Activated naive CD4-positive, alpha-beta T cell treated with Interleukin-2 at 50 U/mL for 16 hours (primary cell): ENCODE measurements at regions not wholly inside any gene's neighbourhood (a gene's known extent, or its start where the extent isn't known, plus 50 kb on each side); places are given as distances from the start of the nearest gene placed in this dataset.
A peak's percentile ranks its signal among the peaks of the same experiment; 100 is the strongest.

Experiments
- DNase-seq: peaks from one replicate; pipeline ENCODE4 v3.0.0-alpha.2; 2020

DNA sequence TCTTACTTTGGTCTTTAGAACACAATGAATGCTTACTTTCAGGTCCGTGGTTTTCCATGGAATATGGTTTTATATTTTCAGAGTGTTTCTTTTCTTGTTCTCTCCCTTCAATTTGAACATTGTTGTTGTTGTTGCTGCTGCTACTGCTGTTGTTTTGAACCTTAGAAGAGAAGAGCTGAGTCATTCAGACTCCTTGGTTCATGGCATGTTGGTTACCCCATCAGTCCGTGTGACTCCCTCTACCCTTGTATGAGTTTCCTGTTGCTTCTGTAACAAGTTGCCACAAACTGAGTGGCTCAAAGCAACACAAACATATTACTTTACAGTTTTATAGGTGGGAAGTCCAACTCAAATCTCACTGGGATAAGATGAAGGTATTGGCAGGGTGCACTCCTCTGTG lies 511.0 kb downstream of the INSC start:
- DNase-seq: no peak

GRCh38 chr11:15627560-15627959 lies 512.8 kb downstream of the INSC start:
- no peak for DNase-seq

DNA sequence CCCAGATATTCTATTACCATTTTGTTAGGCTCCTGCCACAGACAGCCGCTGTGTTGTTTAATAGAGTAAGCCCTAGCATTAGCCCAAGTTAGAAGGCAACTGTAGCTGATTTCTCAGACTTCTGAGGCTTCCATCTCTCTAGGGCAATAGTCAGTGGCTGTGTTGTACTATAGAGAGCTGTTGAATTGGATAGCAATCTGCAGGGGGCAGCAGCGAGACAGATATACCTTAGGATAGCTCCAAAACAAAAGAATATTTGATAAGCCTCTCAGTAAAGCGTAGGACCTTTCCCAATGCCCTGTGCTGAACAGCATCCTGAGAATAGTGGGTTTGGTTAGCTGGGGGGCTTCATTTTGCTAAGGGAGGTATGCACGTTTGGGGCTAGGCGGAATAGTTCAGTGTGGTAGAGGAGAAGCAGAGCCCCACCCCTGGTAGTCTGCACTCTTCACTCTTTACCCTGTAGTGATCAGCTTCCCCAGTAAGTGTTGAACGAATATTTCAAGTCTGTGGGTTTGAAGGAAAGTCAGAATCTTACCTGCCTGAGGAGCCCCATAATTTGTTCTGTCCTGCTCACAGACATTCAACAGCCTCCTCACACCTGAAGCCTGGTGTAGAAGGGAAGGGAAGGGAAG lies 515.1 kb downstream of the INSC start:
- DNase-seq: no peak

- DNase-seq: no peak
Observed at GRCh38 chr11:15630896-15631295, 516.2 kb downstream of the INSC start.

- DNase-seq: no peak
Observed at GRCh38 chr11:15635521-15635920, 520.8 kb downstream of the INSC start.

GRCh38 chr11:15636521-15637089 lies 521.9 kb downstream of the INSC start:
- DNase-seq: no peak

DNA sequence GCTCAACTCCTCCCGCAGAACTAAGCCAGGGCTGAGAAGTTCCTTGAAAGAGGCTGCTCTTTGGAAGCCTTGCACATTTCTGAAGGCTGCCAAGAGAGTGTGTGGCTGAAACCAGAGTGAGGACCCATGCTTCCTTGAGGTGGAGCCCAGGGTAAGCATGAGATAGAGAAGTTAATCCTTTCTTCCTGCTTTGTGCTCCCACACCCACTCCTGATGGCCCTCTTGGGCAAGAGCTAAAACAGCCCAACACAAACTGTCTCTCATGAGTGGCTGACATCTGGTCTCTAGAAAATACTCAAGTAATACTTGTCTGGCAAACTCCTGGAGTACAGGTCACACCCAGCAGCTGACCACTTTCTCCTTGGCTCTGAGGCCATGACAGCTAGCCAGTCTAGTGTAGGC lies 523.7 kb downstream of the INSC start:
- no peak for DNase-seq

- DNase-seq: no peak
Observed at GRCh38 chr11:15640318-15640717, 525.6 kb downstream of the INSC start.

- no peak for DNase-seq
Observed at GRCh38 chr11:15641271-15642045, 526.7 kb downstream of the INSC start.

- DNase-seq: no peak
Observed at GRCh38 chr11:15645201-15645600, 530.5 kb downstream of the INSC start.

DNA sequence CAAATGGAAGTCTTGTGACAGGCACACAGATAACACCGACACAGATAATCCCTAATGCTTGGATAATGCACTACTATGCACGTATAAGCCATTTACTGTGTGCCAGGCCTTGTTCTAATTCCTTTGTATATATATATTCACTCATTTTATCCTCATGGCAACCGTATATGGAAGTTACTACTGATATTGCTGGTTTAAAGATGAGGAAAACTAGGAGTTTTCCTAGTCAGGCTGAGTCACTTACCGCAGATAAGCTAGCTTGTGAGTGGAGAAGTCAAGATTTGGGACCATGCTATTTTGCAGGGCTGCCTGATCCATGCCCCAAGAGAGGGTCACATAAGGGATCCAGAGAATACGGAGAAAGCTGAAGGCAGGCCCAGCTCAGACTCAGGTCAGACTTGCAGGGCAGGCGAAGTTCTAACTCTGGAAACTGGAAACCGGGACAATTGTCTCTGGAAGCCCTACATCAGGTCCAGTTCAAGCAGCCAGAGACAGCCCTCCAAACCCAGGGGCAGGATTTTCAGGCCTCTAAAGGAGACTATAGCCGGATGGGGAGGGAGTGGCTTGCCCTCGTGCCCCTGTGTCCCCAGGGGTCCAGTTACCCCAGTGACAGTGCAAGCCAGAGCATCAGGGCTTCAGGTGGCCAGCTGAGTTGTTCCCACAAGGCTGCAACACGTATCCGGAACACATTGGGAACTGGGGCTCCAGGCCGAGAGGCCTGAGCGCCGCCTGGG lies 534.8 kb downstream of the INSC start:
- DNase-seq: no peak

DNA sequence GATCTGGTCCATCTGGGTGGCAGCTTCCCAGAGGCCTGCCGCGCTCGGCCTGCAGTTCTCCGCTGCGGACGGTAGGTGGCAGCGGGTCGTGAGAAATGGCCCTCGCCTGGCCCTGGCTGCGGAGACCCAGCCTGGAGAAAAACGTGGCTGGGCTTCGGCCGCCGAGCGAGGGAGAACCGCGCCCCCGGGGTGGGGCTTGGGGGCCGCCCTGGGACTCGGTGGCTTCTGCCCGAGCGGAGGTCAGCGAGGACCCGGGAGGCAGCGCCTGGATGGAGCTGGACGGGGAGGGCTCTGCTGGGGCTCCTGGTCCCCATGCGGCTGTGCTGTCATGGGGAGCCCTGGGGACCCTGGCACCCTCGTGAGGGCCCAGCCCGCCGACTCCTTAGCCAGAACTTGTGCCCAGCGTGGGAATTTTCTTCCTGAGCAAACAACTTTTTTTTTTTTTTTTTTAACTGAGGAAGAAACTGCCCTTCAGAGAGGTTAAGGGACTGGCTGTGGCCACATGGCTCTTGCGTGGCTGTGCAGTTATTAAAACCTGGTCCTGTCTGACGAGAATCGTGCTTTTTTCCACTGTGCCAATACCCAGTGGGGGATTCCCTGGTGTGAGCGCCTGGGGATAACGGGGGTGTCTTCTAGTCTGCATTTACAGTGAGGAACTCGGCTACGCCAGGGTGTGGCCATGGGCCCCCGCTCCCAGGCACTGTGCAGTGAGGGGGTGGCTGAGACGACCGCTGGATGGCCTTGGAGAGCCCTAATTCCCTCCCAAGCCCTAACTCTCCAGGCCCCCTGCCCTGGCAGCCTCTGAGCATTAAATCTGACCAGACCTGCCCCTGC lies 535.6 kb downstream of the INSC start:
- peak; percentile 72 for DNase-seq

DNA sequence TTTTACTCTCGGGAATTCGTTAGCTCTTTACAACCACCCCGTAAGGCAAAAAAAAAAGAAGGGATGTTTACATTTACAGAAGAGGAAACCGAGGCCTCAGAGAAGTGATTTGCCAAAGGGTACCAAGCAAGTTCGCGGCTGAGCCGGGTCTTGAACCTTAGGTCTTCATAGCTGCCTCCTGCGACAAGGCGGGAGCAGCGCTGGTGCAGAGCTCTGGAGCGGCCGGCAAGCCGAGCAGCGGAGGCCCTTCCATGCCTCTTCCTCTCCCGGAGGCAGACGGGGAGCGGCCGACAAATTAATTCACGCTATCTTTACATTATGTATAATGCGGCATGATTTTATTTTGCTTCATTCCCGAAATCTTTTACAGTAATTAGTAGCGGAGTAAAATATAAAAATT lies 536.3 kb downstream of the INSC start:
- no peak for DNase-seq

DNA sequence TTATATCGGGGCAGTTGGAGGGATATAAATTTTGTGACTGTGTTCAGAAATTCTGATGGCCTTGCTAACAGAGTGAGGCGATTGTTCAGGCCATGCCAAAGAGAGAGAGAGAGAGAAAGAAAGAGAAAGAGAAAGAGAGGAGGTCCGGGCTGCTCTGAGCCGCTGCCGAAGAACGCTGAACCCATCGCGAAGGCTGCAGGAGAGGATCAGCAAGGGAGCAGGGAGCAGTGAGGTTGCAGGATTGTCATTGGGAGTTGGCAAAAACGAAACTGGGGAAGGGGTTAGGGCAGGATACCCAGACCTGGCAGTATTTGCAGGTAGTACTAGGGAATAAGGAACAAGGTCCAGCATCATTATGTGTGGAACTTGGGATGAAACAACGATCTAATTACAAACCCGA lies 537.1 kb downstream of the INSC start:
- DNase-seq: no peak

DNA sequence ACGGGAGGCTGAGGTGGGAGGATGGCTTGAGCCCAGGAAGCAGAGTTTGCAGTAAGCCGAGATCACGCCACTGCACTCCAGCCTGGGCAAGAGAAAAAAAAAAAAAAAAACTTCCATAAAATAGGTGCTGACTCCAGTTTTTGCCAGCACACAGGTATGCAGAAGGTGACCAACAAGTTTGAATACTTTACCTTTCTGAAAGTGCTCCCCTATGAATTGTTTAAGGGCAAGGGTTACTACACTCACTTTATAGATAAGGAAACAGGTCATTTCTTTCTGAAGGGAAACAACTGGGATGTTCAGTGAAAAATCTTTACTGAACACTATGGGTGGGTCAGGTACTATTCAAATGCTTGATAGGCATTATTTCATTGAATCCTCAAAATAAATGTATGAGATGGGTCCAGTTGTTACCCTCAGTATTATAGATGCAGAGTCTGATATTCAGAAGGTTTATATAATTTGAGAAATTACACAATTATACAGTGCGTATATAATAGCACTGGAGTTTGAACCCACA lies 538.5 kb downstream of the INSC start:
- no peak for DNase-seq

DNA sequence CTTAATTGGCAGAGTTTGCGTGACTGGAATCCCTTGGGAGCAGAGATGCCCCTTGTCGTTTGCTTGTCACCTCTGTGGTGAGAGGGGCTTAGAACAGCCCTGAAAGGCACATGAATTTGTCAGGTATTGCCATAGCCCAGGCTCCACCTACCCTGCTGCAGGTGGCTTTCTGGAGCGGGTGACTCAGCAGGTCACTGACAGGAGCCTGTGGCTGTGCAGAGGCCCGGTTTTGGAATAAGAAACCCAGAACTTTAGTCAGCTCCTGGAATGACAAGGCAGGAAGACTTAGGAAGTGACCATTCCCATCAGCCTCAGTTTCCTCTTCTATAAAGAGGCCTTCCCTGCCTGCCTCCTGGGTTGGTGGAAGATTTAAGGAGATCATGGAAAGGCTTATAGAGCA lies 539.7 kb downstream of the INSC start:
- no peak for DNase-seq

GRCh38 chr11:15655552-15655951 lies 540.8 kb downstream of the INSC start:
- DNase-seq: no peak

- no peak for DNase-seq
Observed at GRCh38 chr11:15657264-15657663, 542.5 kb downstream of the INSC start.

DNA sequence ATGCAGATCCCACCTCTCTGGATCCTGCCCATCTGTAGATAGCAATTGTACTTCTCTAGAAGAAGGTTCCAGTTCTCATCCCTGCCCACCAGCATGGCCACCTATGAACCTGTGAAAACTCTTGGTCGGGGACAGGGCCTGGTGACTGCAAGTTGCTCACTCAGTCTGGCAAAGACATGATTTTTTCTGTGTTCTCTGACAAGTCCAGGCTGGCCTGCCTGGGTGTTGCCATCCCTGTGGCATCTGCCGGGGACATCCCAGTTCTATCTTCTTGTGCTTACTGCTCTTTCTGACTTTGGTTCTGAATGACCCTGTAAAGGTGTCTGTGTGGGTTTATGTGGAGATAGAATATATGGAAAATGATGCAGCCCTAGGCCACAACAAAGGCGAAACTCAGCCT lies 545.8 kb downstream of the INSC start:
- no peak for DNase-seq

- DNase-seq: no peak
Observed at GRCh38 chr11:15662285-15662684, 547.6 kb downstream of the INSC start.

GRCh38 chr11:15663777-15664218 lies 549.1 kb downstream of the INSC start:
- no peak for DNase-seq

DNA sequence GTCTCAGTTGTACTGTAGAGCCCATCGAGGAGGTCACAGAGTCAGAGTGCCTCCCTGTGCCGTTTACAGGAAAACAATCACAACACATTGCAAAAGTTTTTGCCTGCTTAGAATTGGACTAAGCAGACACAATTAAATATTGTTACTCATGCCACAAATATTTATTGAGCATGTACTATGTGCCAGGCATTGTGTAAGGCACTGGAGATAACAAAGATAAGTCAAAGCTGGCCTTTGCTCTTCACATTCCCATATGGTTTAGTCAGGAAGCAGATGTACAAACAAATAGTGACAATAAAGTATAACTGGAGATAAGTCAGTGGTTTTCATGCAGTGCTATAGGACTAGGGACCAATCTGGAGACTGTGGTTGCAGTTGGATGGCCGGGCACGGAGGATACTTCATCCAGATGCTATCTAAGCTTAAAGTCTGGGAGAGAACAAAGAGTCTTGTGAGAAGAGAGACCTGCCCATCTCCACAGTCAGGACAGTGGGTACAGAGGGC lies 550.7 kb downstream of the INSC start:
- DNase-seq: no peak
